GM21737 (cell line): ENCODE measurements at regions not wholly inside any gene's neighbourhood (a gene's known extent, or its start where the extent isn't known, plus 50 kb on each side); places are given as distances from the start of the nearest gene placed in this dataset.
"Not testable (repeated sequence)": the region's sequence is repeated elsewhere in the genome, so short reads cannot be mapped to it uniquely, and the experiment has no call there.

Experiments
- ATAC-seq: cut with Tn5 transposase; IDR thresholded peaks from one replicate; pipeline ENCODE4 v1.9.1; 2021; ENCODE audit warnings: mild to moderate bottlenecking, moderate library complexity; ENCODE audit not compliant: unreplicated experiment

- ATAC-seq, result no peak
Measured at GRCh38 chr4:188989371-188989770, 850.1 kb downstream of the TRIML1 start.

GRCh38 chr4:188992706-188993105 is 853.5 kb downstream of the TRIML1 start:
- no peak for ATAC-seq

- no peak for ATAC-seq
Measured at GRCh38 chr4:188993871-188994270, 854.6 kb downstream of the TRIML1 start.

GRCh38 chr4:189001283-189001970 is 862.2 kb downstream of the TRIML1 start:
- no peak for ATAC-seq

- ATAC-seq, result no peak
Measured at GRCh38 chr4:189001971-189002450, 862.8 kb downstream of the TRIML1 start.

- ATAC-seq, result no peak
Measured at GRCh38 chr4:189002475-189002874, 863.2 kb downstream of the TRIML1 start.

GRCh38 chr4:189010452-189011217 is 871.4 kb downstream of the TRIML1 start:
- ATAC-seq, result not testable (repeated sequence)

GRCh38 chr4:189021831-189022230 is 882.6 kb downstream of the TRIML1 start:
- no peak for ATAC-seq

- no peak for ATAC-seq
Measured at GRCh38 chr4:189022440-189023035, 883.3 kb downstream of the TRIML1 start.

GRCh38 chr4:189029976-189030504 is 890.8 kb downstream of the TRIML1 start:
- no peak for ATAC-seq

GRCh38 chr4:189032606-189033338 is 893.5 kb downstream of the TRIML1 start:
- no peak for ATAC-seq

GRCh38 chr4:189033801-189034347 is 894.6 kb downstream of the TRIML1 start:
- no peak for ATAC-seq

GRCh38 chr4:189035091-189035490 is 895.9 kb downstream of the TRIML1 start:
- no peak for ATAC-seq

GRCh38 chr4:189035654-189036053 is 896.4 kb downstream of the TRIML1 start:
- ATAC-seq, result no peak

GRCh38 chr4:189036906-189037305 is 897.7 kb downstream of the TRIML1 start:
- no peak for ATAC-seq

- no peak for ATAC-seq
Measured at GRCh38 chr4:189046642-189047041, 894.0 kb upstream of the FRG1 start.

- no peak for ATAC-seq
Measured at GRCh38 chr4:189048119-189048518, 892.6 kb upstream of the FRG1 start.

- no peak for ATAC-seq
Measured at GRCh38 chr4:189049682-189050081, 891.0 kb upstream of the FRG1 start.

GRCh38 chr4:189050643-189051042 is 890.0 kb upstream of the FRG1 start:
- no peak for ATAC-seq

GRCh38 chr4:189053621-189054020 is 887.1 kb upstream of the FRG1 start:
- no peak for ATAC-seq

- no peak for ATAC-seq
Measured at GRCh38 chr4:189060104-189060503, 880.6 kb upstream of the FRG1 start.
